Neural progenitor cell (in vitro differentiated cells): ENCODE measurements at regions not wholly inside any gene's neighbourhood (a gene's known extent, or its start where the extent isn't known, plus 50 kb on each side); places are given as distances from the start of the nearest gene placed in this dataset.

Experiments
- DNase-seq: peaks from one replicate; pipeline ENCODE4 v3.0.0-alpha.2; 2016; ENCODE audit warnings: low spot score
- H2AFZ ChIP-seq: fragments of 200-600 bp; sonication (generic); replicated peaks from 2 replicates; pipeline ENCODE4 v1.6.1; 2016; ENCODE audit warnings: antibody characterized with exemption
- H3F3A ChIP-seq: fragments of 200-600 bp; sonication (generic); 2 replicates; pipeline ENCODE4 v1.6.1; 2016; ENCODE audit warnings: antibody characterized with exemption, low read depth
- H3K27ac ChIP-seq: fragments of 200-600 bp; sonication (generic); 2 replicates; pipeline ENCODE4 v1.5.1; 2016; ENCODE audit warnings: mild to moderate bottlenecking
- H3K27me3 ChIP-seq: fragments of 200-600 bp; sonication (generic); 2 replicates; pipeline ENCODE4 v1.6.1; 2016; ENCODE audit warnings: mild to moderate bottlenecking, moderate library complexity
- H3K36me3 ChIP-seq: fragments of 200-600 bp; sonication (generic); 2 replicates; pipeline ENCODE4 v1.5.1; 2016
- H3K4me1 ChIP-seq: fragments of 200-600 bp; sonication (generic); 2 replicates; pipeline ENCODE4 v1.6.1; 2016; ENCODE audit warnings: mixed run types
- H3K4me2 ChIP-seq: fragments of 200-600 bp; sonication (generic); 2 replicates; pipeline ENCODE4 v1.6.1; 2016
- H3K4me3 ChIP-seq: fragments of 200-600 bp; sonication (generic); 2 replicates; pipeline ENCODE4 v1.5.1; 2016
- H3K79me2 ChIP-seq: fragments of 200-600 bp; sonication (generic); 2 replicates; pipeline ENCODE4 v1.6.1; 2016; ENCODE audit warnings: low read depth
- H3K9ac ChIP-seq: fragments of 200-600 bp; sonication (generic); 2 replicates; pipeline ENCODE4 v1.6.1; 2016
- H3K9me3 ChIP-seq: fragments of 200-600 bp; sonication (generic); 2 replicates; pipeline ENCODE4 v1.5.1; 2016; ENCODE audit warnings: low read depth
- H4K20me1 ChIP-seq: fragments of 200-600 bp; sonication (generic); 2 replicates; pipeline ENCODE4 v1.6.1; 2016; ENCODE audit warnings: low read depth
- H3K27ac Mint-ChIP-seq: 3 replicates; pipeline ENCODE4 v1.8.0; 2021; ENCODE audit warnings: mixed read lengths
- H3K27me3 Mint-ChIP-seq: 2 replicates; pipeline ENCODE4 v1.8.0; 2022; ENCODE audit warnings: low read depth, mild to moderate bottlenecking, inconsistent platforms, moderate library complexity, mixed read lengths; ENCODE audit not compliant: insufficient read depth
- H3K36me3 Mint-ChIP-seq: 3 replicates; pipeline ENCODE4 v1.8.0; 2021; ENCODE audit warnings: mixed read lengths
- H3K4me1 Mint-ChIP-seq: 3 replicates; pipeline ENCODE4 v1.8.0; 2021; ENCODE audit warnings: mixed read lengths
- H3K4me3 Mint-ChIP-seq: 3 replicates; pipeline ENCODE4 v1.8.0; 2021; ENCODE audit warnings: mild to moderate bottlenecking, moderate library complexity, mixed read lengths
- H3K9me3 Mint-ChIP-seq: 3 replicates; pipeline ENCODE4 v1.8.0; 2020; ENCODE audit warnings: mixed read lengths
- CTCF ChIP-seq: fragments of 200-600 bp; sonication (generic); IDR thresholded peaks from 2 replicates; pipeline ENCODE4 v1.5.1; 2017; ENCODE audit warnings: antibody characterized with exemption, mild to moderate bottlenecking
- EZH2 ChIP-seq: fragments of 200-600 bp; sonication (generic); IDR thresholded peaks from 2 replicates; pipeline ENCODE4 v1.6.1; 2017; ENCODE audit warnings: antibody characterized with exemption, mild to moderate bottlenecking, moderate library complexity
- EZH2phosphoT487 ChIP-seq: fragments of 200-600 bp; sonication (generic); IDR thresholded peaks from 2 replicates; pipeline ENCODE4 v1.6.1; 2017; ENCODE audit warnings: antibody characterized with exemption

DNA sequence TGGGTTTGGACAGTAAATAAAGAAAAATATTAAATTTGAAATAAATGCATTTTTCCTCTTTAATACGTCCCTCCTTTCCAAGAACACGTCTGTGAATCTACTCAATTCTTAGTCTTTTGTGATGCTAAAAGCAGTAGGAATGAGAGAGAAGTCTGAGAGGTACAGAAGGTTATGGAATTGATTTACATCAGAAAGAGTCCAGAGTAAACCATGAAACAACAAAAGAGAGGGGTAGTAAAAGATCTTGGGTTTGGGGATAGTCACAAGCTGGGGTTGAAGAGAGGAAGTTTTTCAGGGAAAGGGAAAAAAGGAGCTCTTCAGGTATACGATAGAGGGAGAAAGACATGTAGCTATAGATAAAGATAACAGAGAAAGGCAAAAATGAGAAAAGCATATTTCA is 215.4 kb downstream of the RAB28 start:
- Histone ChIP-seq H3K4me1 (peaks cover 6% of the 10 kb centered on the region), H3K36me3 (no peaks in the 10 kb centered on the region), H3K9me3 (peaks cover 7% of the 10 kb centered on the region), H3F3A (no peaks in the 10 kb centered on the region), H3K79me2 (no peaks in the 10 kb centered on the region), H3K4me2 (no peak overlapping the region), H3K9ac (no peak overlapping the region), H3K27ac (no peak overlapping the region), H3K4me3 (no peak overlapping the region), H2AFZ (no peak overlapping the region), H4K20me1 (no peaks in the 10 kb centered on the region), H3K27me3 (no peaks in the 10 kb centered on the region)
- Mint-ChIP-seq H3K36me3 (peaks cover 5% of the 10 kb centered on the region), H3K9me3 (peaks cover 13% of the 10 kb centered on the region), H3K4me1 (peaks cover 5% of the 10 kb centered on the region), H3K27ac (no peak overlapping the region), H3K27me3 (no peaks in the 10 kb centered on the region), H3K4me3 (no peak overlapping the region)
- no peak for TF ChIP-seq CTCF
- TF ChIP-seq EZH2 = no peak
- no peak for TF ChIP-seq EZH2phosphoT487
- no peak for DNase-seq

DNA sequence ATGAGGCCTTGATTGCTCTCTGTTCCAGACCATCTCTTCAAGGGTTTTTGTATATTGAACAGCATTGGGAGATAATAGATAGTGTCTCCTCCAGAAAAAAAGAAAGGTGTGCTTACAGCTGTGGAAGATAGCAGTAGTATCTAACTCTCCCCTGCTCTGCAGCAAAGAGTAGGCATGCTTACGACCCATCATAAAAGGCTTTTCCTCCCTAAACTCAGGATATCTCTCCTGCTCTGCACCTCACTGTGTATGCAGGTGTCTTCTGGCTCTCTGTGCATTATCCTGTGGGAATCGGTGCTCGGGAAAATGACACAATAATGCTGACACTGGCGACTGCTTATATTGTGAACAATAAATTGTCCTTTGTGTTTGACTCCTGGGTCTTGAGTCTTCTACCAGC is 216.0 kb downstream of the RAB28 start:
- Histone ChIP-seq H3K4me1 (peaks cover 6% of the 10 kb centered on the region), H3K9me3 (peaks cover 1% of the 10 kb centered on the region), H4K20me1 (no peaks in the 10 kb centered on the region), H2AFZ (no peak overlapping the region), H3K9ac (no peak overlapping the region), H3K27ac (no peak overlapping the region), H3K36me3 (no peaks in the 10 kb centered on the region), H3K27me3 (no peaks in the 10 kb centered on the region), H3K4me2 (no peak overlapping the region), H3K4me3 (no peak overlapping the region), H3K79me2 (no peaks in the 10 kb centered on the region), H3F3A (no peaks in the 10 kb centered on the region)
- Mint-ChIP-seq H3K4me3 (no peak overlapping the region), H3K27ac (no peak overlapping the region), H3K4me1 (peaks cover 5% of the 10 kb centered on the region), H3K9me3 (peaks cover 10% of the 10 kb centered on the region), H3K27me3 (no peaks in the 10 kb centered on the region), H3K36me3 (peaks cover 5% of the 10 kb centered on the region)
- DNase-seq = no peak
- TF ChIP-seq EZH2 (no peak), CTCF (no peak), EZH2phosphoT487 (no peak)

DNA sequence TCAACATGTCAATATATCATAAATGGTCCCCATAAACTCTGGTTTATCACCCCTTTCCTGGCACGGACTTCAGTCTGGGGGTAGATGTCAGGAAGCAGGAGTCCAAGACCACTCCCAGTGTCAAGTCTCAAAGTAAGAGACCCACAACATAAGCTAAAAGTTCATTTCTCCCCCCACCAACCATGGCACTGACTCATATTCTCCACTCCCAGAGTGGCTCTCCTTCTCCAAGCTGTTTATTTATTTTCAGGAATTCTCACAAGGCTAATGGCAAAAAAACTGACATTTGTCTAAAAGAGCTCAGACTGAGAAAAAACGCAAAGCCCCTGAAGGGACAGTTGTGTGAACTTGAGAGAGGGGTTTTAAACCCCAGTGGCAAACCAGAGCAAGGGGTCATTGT is 217.0 kb downstream of the RAB28 start:
- Mint-ChIP-seq H3K27ac (no peak overlapping the region), H3K27me3 (no peaks in the 10 kb centered on the region), H3K9me3 (peaks cover 5% of the 10 kb centered on the region), H3K4me3 (no peak overlapping the region), H3K4me1 (peaks cover 12% of the 10 kb centered on the region), H3K36me3 (peaks cover 5% of the 10 kb centered on the region)
- H4K20me1 ChIP-seq = no peaks in the 10 kb centered on the region
- H3K4me2 ChIP-seq = no peak overlapping the region
- no peak for DNase-seq
- no peak overlapping the region for H2AFZ ChIP-seq
- no peaks in the 10 kb centered on the region for H3K36me3 ChIP-seq
- H3K27me3 ChIP-seq = no peaks in the 10 kb centered on the region
- H3K27ac ChIP-seq = no peak overlapping the region
- H3K9me3 ChIP-seq = no peaks in the 10 kb centered on the region
- no peaks in the 10 kb centered on the region for H3K79me2 ChIP-seq
- H3K4me3 ChIP-seq = no peak overlapping the region
- no peak for TF ChIP-seq EZH2phosphoT487
- no peak for TF ChIP-seq EZH2
- no peak for TF ChIP-seq CTCF
- no peaks in the 10 kb centered on the region for H3F3A ChIP-seq
- H3K4me1 ChIP-seq = peaks cover 6% of the 10 kb centered on the region
- H3K9ac ChIP-seq = no peak overlapping the region

DNA sequence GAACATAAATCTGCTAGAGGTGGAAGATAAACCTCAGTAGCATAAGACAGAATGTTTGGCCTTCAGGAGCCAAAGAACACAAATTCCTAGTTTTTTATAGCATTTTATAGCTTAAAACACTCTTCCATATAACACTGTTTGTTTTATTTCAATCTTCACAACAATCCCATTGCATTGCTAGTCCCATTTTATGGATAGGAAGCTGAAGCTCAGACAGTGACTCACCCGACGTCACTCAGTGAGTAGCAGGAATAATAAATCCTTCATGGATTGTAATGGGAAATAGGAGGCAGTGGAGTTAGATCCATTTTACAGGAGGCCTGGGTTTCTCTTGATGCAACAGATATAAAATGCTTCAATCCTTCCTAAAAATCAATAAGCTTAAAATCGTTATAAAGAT is 217.5 kb downstream of the RAB28 start:
- no peak overlapping the region for H3K4me2 ChIP-seq
- no peak overlapping the region for H3K4me3 ChIP-seq
- H3K27ac ChIP-seq = no peak overlapping the region
- Mint-ChIP-seq H3K9me3 (peaks cover 5% of the 10 kb centered on the region), H3K4me1 (peaks cover 15% of the 10 kb centered on the region), H3K27me3 (no peaks in the 10 kb centered on the region), H3K4me3 (no peak overlapping the region), H3K27ac (no peak overlapping the region), H3K36me3 (peaks cover 5% of the 10 kb centered on the region)
- H3F3A ChIP-seq = no peaks in the 10 kb centered on the region
- H3K4me1 ChIP-seq = peaks cover 8% of the 10 kb centered on the region
- H3K27me3 ChIP-seq = no peaks in the 10 kb centered on the region
- no peaks in the 10 kb centered on the region for H3K36me3 ChIP-seq
- no peak overlapping the region for H3K9ac ChIP-seq
- no peaks in the 10 kb centered on the region for H3K9me3 ChIP-seq
- DNase-seq = no peak
- TF ChIP-seq CTCF (no peak), EZH2 (no peak), EZH2phosphoT487 (no peak)
- no peaks in the 10 kb centered on the region for H3K79me2 ChIP-seq
- H4K20me1 ChIP-seq = no peaks in the 10 kb centered on the region
- H2AFZ ChIP-seq = no peak overlapping the region
